ENCODE measurements at regions not wholly inside any gene's neighbourhood (a gene's known extent, or its start where the extent isn't known, plus 50 kb on each side); places are given as distances from the start of the nearest gene placed in this dataset.

DNA sequence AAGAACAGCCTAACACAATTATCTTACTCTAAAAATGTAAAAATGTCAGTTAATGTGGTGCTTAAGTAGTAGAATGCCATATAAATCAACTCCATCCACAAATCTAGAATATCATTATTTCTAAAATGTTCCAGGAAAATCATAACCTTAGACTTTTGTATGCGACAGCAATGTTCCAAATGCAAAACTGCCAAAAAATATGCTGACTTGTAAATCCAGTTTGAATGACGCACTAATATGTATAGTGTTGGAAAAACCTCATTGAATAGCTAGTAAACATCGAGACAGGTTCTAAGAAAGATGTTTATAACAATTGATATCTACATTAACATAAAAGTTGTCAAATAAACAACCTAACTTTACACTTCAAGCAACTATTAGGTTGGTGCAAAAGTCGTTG lies 469.1 kb upstream of the PRICKLE1 start:
- TF ChIP-seq, protein P1, sequence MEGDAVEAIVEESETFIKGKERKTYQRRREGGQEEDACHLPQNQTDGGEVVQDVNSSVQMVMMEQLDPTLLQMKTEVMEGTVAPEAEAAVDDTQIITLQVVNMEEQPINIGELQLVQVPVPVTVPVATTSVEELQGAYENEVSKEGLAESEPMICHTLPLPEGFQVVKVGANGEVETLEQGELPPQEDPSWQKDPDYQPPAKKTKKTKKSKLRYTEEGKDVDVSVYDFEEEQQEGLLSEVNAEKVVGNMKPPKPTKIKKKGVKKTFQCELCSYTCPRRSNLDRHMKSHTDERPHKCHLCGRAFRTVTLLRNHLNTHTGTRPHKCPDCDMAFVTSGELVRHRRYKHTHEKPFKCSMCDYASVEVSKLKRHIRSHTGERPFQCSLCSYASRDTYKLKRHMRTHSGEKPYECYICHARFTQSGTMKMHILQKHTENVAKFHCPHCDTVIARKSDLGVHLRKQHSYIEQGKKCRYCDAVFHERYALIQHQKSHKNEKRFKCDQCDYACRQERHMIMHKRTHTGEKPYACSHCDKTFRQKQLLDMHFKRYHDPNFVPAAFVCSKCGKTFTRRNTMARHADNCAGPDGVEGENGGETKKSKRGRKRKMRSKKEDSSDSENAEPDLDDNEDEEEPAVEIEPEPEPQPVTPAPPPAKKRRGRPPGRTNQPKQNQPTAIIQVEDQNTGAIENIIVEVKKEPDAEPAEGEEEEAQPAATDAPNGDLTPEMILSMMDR (IDR thresholded peaks at IDR 0.05; ENCODE audit: low read depth, low read length) = no peak
- no peak for DNase-seq
- Histone ChIP-seq H3K36me3 (no peaks in the 10 kb centered on the region), H3K4me1 (no peaks in the 10 kb centered on the region), H3K9me3 (no peaks in the 10 kb centered on the region; the same call in 1 of the 2 replicates), H3K4me3 (ENCODE audit: low read depth, low read length) (no peak overlapping the region), H3K27me3 (no peaks in the 10 kb centered on the region)

DNA sequence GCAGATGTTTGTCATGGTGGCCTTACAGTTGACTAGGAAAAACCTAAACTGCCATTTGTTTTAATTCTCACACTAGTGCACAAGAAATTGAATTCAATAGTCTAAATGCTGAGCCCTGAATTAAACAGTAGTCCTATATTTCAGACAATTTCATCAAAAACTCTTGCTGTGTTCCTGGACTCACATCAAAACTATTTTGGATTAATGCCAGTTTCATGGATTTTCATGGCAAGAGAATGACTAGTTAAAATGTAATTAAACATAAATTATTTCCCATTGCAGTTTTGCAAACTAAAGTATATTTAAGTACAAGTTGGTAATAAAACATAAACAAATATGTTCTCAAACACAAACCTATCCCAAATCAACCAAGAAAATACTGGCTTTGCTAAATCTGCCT lies 468.0 kb upstream of the PRICKLE1 start:
- H3K4me1 ChIP-seq = no peaks in the 10 kb centered on the region
- DNase-seq = no peak
- TF ChIP-seq, protein P1 (IDR thresholded peaks at IDR 0.05; ENCODE audit: low read depth, low read length) = no peak
- H3K27me3 ChIP-seq = no peaks in the 10 kb centered on the region
- H3K36me3 ChIP-seq = no peaks in the 10 kb centered on the region
- no peak overlapping the region for H3K4me3 ChIP-seq (ENCODE audit: low read depth, low read length)
- no peaks in the 10 kb centered on the region; the same call in 1 of the 2 replicates for H3K9me3 ChIP-seq

DNA sequence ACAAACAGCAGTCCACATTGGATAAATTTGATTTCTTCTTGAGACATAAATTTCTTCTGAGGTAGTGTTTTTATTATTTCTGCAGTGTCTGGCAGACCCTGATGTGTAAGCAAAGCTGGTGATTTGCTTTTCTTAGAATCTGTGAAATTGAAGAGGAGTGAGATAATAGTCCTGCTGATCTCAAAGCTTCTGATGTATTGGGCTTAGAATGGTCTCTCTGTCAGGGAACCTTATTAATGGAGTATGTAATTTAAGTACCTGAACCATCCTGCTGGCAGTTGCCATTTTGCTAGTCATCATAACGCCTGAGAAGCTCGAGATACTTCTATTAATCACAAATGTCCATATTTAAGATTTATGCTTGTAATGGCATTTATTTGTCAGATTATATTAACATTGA lies 464.5 kb upstream of the PRICKLE1 start:
- DNase-seq = no peak
- Histone ChIP-seq H3K27me3 (no peaks in the 10 kb centered on the region), H3K36me3 (no peaks in the 10 kb centered on the region), H3K4me1 (no peaks in the 10 kb centered on the region), H3K4me3 (ENCODE audit: low read depth, low read length) (no peak overlapping the region), H3K9me3 (no peaks in the 10 kb centered on the region; the same call in 1 of the 2 replicates)
- TF ChIP-seq, protein P1 (IDR thresholded peaks at IDR 0.05; ENCODE audit: low read depth, low read length) = no peak

DNA sequence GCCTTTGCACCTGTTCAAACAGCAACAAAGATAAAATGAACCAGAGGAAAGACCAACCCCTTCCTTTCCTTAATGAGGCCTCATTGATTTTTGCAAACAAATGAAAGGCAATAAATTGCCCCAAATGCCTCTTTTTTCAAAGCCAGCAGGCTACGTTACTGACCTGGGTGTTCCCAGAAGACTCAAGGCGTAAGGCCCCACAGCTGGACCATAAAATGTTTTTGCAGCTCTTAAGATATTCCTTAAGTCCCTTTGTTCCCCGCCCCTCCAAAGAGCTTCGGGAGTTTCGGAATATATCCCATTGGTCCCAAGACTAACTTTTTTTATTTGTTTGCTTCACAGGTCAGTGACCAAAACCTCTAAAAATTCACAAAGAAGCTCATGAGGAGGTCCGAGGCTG lies 462.9 kb upstream of the PRICKLE1 start:
- no peak for DNase-seq

DNA sequence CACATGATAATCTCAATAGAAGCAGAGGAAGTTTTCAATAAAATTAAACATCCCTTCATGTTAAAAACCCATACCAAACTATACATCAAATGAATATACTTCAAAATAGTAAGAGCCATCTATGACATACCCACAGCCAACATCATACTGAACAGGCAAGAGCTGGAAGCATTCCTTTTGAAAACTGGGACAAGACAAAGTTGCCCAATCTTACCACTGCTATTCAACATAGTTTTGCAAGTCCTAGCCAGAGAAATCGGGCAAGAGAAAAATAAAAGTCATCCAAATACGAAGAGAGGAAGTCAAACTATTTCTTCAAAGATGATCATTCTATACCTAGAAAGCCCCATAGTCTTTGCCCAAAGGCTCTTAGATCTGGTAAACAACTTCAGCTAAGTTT lies 454.7 kb upstream of the PRICKLE1 start:
- H3K9me3 ChIP-seq = no peaks in the 10 kb centered on the region
- H3K4me1 ChIP-seq = peaks cover 2% of the 10 kb centered on the region; the same call in 1 of the 2 replicates
- DNase-seq = no peak
- no peak overlapping the region for H3K4me3 ChIP-seq (ENCODE audit: low read depth, low read length)
- H3K36me3 ChIP-seq = no peaks in the 10 kb centered on the region
- no peaks in the 10 kb centered on the region for H3K27me3 ChIP-seq
- TF ChIP-seq, protein P1 (IDR thresholded peaks at IDR 0.05; ENCODE audit: low read depth, low read length) = no peak

More for the DNA sequence above, 462.9 kb upstream of the PRICKLE1 start:
- Histone ChIP-seq H3K27me3 (no peaks in the 10 kb centered on the region), H3K9me3 (no peaks in the 10 kb centered on the region; the same call in 1 of the 2 replicates), H3K4me1 (0 out of 2 replicates have a peak, but pooled peaks cover 2% of the 10 kb centered on the region), H3K4me3 (ENCODE audit: low read depth, low read length) (no peak overlapping the region), H3K36me3 (no peaks in the 10 kb centered on the region)
- TF ChIP-seq, protein P1 (IDR thresholded peaks at IDR 0.05; ENCODE audit: low read depth, low read length) = no peak

DNA sequence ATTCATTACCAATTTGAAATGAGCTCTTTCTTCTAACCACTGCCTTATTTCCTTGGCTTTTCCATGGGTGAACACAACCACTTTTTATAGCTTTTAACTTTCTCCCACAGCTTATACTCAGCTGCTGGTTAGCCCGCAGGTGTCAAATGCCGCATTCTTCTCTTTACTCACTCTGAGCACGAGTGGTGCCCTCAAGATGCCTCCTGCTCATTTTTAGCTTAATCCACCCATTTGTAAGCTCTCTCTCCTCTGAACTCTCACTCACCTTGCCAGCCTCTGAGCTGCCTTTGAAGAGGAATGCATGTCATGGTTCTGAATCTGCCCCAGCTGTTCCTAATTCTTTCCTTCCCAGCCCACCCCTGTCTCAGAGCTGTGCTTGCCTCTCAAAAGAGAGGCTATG lies 449.4 kb upstream of the PRICKLE1 start:
- Histone ChIP-seq H3K36me3 (no peaks in the 10 kb centered on the region), H3K4me1 (peaks cover 3% of the 10 kb centered on the region; the same call in 1 of the 2 replicates), H3K9me3 (no peaks in the 10 kb centered on the region), H3K27me3 (no peaks in the 10 kb centered on the region), H3K4me3 (ENCODE audit: low read depth, low read length) (no peak overlapping the region)
- DNase-seq = no peak
- TF ChIP-seq, protein P1 (IDR thresholded peaks at IDR 0.05; ENCODE audit: low read depth, low read length) = no peak

Data from BE2C (cell line).